HG02759 (cell line): ENCODE measurements at regions not wholly inside any gene's neighbourhood (a gene's known extent, or its start where the extent isn't known, plus 50 kb on each side); places are given as distances from the start of the nearest gene placed in this dataset.
"Not testable (repeated sequence)": the region's sequence is repeated elsewhere in the genome, so short reads cannot be mapped to it uniquely, and the experiment has no call there.

Experiments
- ATAC-seq: cut with Tn5 transposase; IDR thresholded peaks from one replicate; pipeline ENCODE4 v1.9.1; 2021; ENCODE audit warnings: mild to moderate bottlenecking, moderate library complexity; ENCODE audit not compliant: unreplicated experiment

GRCh38 chr18:30469091-30469490 lies 573.5 kb downstream of the DSC3 start:
- no peak for ATAC-seq

GRCh38 chr18:30465096-30465495 lies 577.4 kb downstream of the DSC3 start:
- no peak for ATAC-seq

GRCh38 chr18:30457156-30457555 lies 585.4 kb downstream of the DSC3 start:
- no peak for ATAC-seq

- no peak for ATAC-seq
Measured at GRCh38 chr18:30455741-30456140, 586.8 kb downstream of the DSC3 start.

GRCh38 chr18:30454920-30455319 lies 587.6 kb downstream of the DSC3 start:
- no peak for ATAC-seq

GRCh38 chr18:30451981-30452380 lies 590.6 kb downstream of the DSC3 start:
- no peak for ATAC-seq

- no peak for ATAC-seq
Measured at GRCh38 chr18:30450927-30451326, 591.6 kb downstream of the DSC3 start.

GRCh38 chr18:30446605-30447004 lies 595.9 kb downstream of the DSC3 start:
- ATAC-seq: no peak

GRCh38 chr18:30444544-30444943 lies 598.0 kb downstream of the DSC3 start:
- no peak for ATAC-seq

- ATAC-seq: no peak
Measured at GRCh38 chr18:30440351-30440750, 602.2 kb downstream of the DSC3 start.

- no peak for ATAC-seq
Measured at GRCh38 chr18:30439174-30439573, 603.4 kb downstream of the DSC3 start.

GRCh38 chr18:30432349-30432748 lies 610.2 kb downstream of the DSC3 start:
- no peak for ATAC-seq

- ATAC-seq: not testable (repeated sequence)
Measured at GRCh38 chr18:30419399-30419798, 623.1 kb downstream of the DSC3 start.

GRCh38 chr18:30415903-30416302 lies 626.6 kb downstream of the DSC3 start:
- ATAC-seq: no peak

GRCh38 chr18:30409120-30409519 lies 633.4 kb downstream of the DSC3 start:
- no peak for ATAC-seq

- no peak for ATAC-seq
Measured at GRCh38 chr18:30406728-30407127, 635.8 kb downstream of the DSC3 start.

- ATAC-seq: no peak
Measured at GRCh38 chr18:30405038-30405437, 637.5 kb downstream of the DSC3 start.

GRCh38 chr18:30404422-30404821 lies 638.1 kb downstream of the DSC3 start:
- no peak for ATAC-seq

GRCh38 chr18:30403278-30403677 lies 639.3 kb downstream of the DSC3 start:
- no peak for ATAC-seq

- ATAC-seq: no peak
Measured at GRCh38 chr18:30387401-30387800, 655.1 kb downstream of the DSC3 start.

GRCh38 chr18:30386624-30387023 lies 655.9 kb downstream of the DSC3 start:
- ATAC-seq: no peak

GRCh38 chr18:30385684-30386083 lies 656.9 kb downstream of the DSC3 start:
- no peak for ATAC-seq

- ATAC-seq: no peak
Measured at GRCh38 chr18:30381826-30382225, 660.7 kb downstream of the DSC3 start.

GRCh38 chr18:30378097-30378496 lies 664.4 kb downstream of the DSC3 start:
- no peak for ATAC-seq
